Chondrocyte (in vitro differentiated cells): ENCODE measurements at regions not wholly inside any gene's neighbourhood (a gene's known extent, or its start where the extent isn't known, plus 50 kb on each side); places are given as distances from the start of the nearest gene placed in this dataset.

Experiments used
- DNase-seq: peaks from one replicate; pipeline ENCODE4 v3.0.0; 2021; ENCODE audit warnings: mixed read lengths, low spot score
- H3K27ac Mint-ChIP-seq: one replicate; pipeline ENCODE4 v1.8.0; 2021; ENCODE audit warnings: mild to moderate bottlenecking, moderate library complexity, mixed read lengths; ENCODE audit not compliant: unreplicated experiment
- H3K27me3 Mint-ChIP-seq: 2 replicates; pipeline ENCODE4 v1.8.0; 2021; ENCODE audit warnings: low read depth, mixed read lengths
- H3K36me3 Mint-ChIP-seq: 2 replicates; pipeline ENCODE4 v1.8.0; 2021; ENCODE audit warnings: low read depth, mixed read lengths
- H3K4me1 Mint-ChIP-seq: 2 replicates; pipeline ENCODE4 v1.8.0; 2021; ENCODE audit warnings: low read depth, mild to moderate bottlenecking, mixed read lengths
- H3K4me3 Mint-ChIP-seq: one replicate; pipeline ENCODE4 v1.8.0; 2021; ENCODE audit warnings: mild to moderate bottlenecking, moderate library complexity, mixed read lengths; ENCODE audit not compliant: unreplicated experiment
- H3K9me3 Mint-ChIP-seq: 2 replicates; pipeline ENCODE4 v1.8.0; 2021; ENCODE audit warnings: low read depth, mixed read lengths
- CTCF ChIP-seq: fragments of 200-600 bp; sonication (generic); IDR thresholded peaks from 2 replicates; pipeline ENCODE4 v1.5.0; 2021; ENCODE audit warnings: antibody characterized with exemption, mild to moderate bottlenecking, moderate library complexity

- TF ChIP-seq CTCF, result no peak
- DNase-seq, result no peak
- no peaks in the 10 kb centered on the region for H3K9me3 Mint-ChIP-seq
- H3K4me1 Mint-ChIP-seq, result no peaks in the 10 kb centered on the region
- no peaks in the 10 kb centered on the region for H3K36me3 Mint-ChIP-seq
- no peaks in the 10 kb centered on the region for H3K27me3 Mint-ChIP-seq
- no peak overlapping the region for H3K4me3 Mint-ChIP-seq
- H3K27ac Mint-ChIP-seq, result no peak overlapping the region
Observed at GRCh38 chr4:148823419-148823769, 381.2 kb upstream of the NR3C2 start.

- Mint-ChIP-seq H3K27ac (no peak overlapping the region), H3K4me3 (no peak overlapping the region), H3K9me3 (no peaks in the 10 kb centered on the region), H3K4me1 (no peaks in the 10 kb centered on the region), H3K36me3 (no peaks in the 10 kb centered on the region), H3K27me3 (no peaks in the 10 kb centered on the region)
- DNase-seq, result no peak
- no peak for TF ChIP-seq CTCF
Observed at GRCh38 chr4:148822572-148823418, 380.6 kb upstream of the NR3C2 start.

- no peak overlapping the region for H3K4me3 Mint-ChIP-seq
- no peak for DNase-seq
- H3K9me3 Mint-ChIP-seq, result peaks cover 6% of the 10 kb centered on the region
- H3K36me3 Mint-ChIP-seq, result no peaks in the 10 kb centered on the region
- peaks cover 7% of the 10 kb centered on the region for H3K27me3 Mint-ChIP-seq
- TF ChIP-seq CTCF, result no peak
- H3K27ac Mint-ChIP-seq, result no peak overlapping the region
- no peaks in the 10 kb centered on the region for H3K4me1 Mint-ChIP-seq
Observed at GRCh38 chr4:148814030-148814429, 371.8 kb upstream of the NR3C2 start.

- Mint-ChIP-seq H3K9me3 (peaks cover 6% of the 10 kb centered on the region), H3K27me3 (peaks cover 7% of the 10 kb centered on the region), H3K36me3 (no peaks in the 10 kb centered on the region), H3K4me3 (no peak overlapping the region), H3K4me1 (no peaks in the 10 kb centered on the region), H3K27ac (no peak overlapping the region)
- TF ChIP-seq CTCF, result no peak
- DNase-seq, result no peak
Observed at GRCh38 chr4:148813289-148813688, 371.1 kb upstream of the NR3C2 start.

GRCh38 chr4:148812101-148812500 is 369.9 kb upstream of the NR3C2 start:
- Mint-ChIP-seq H3K27ac (no peak overlapping the region), H3K27me3 (peaks cover 7% of the 10 kb centered on the region), H3K36me3 (no peaks in the 10 kb centered on the region), H3K4me1 (no peaks in the 10 kb centered on the region), H3K4me3 (no peak overlapping the region), H3K9me3 (peaks cover 6% of the 10 kb centered on the region)
- no peak for DNase-seq
- TF ChIP-seq CTCF, result no peak
